ENCODE measurements at regions not wholly inside any gene's neighbourhood (a gene's known extent, or its start where the extent isn't known, plus 50 kb on each side); places are given as distances from the start of the nearest gene placed in this dataset.

- peak in 1 of 2 experiments; percentile 92; a peak in 2 of 4 replicates for TF ChIP-seq EP300 (IDR thresholded peaks at IDR 0.05; ENCODE audit: borderline replicate concordance in 1 of 2, low read depth in 1 of 2, low read length in 1 of 2)
- no peak for TF ChIP-seq CTCF (IDR thresholded peaks at IDR 0.05)
- TF ChIP-seq, protein P1, sequence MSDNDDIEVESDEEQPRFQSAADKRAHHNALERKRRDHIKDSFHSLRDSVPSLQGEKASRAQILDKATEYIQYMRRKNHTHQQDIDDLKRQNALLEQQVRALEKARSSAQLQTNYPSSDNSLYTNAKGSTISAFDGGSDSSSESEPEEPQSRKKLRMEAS (IDR thresholded peaks at IDR 0.05; ENCODE audit: low read depth): no peak
- TF ChIP-seq FOXM1 (IDR thresholded peaks at IDR 0.05; ENCODE audit: low read depth): no peak
- no peak for TF ChIP-seq JUND (IDR thresholded peaks at IDR 0.05)
- no peak for TF ChIP-seq TEAD4 (IDR thresholded peaks at IDR 0.05; ENCODE audit: borderline replicate concordance, insufficient read depth)
- TF ChIP-seq EZH2phosphoT487 (IDR thresholded peaks at IDR 0.05; ENCODE audit: borderline replicate concordance, low read depth): no peak
Observed at GRCh38 chr3:18137958-18138357, 287.2 kb downstream of the SATB1 start.

Measured in SK-N-SH (cell line).